ENCODE measurements at regions not wholly inside any gene's neighbourhood (a gene's known extent, or its start where the extent isn't known, plus 50 kb on each side); places are given as distances from the start of the nearest gene placed in this dataset.

GRCh38 chr7:124191030-124191429 lies 158.2 kb upstream of the TMEM229A start:
- TF ChIP-seq CTCF (IDR thresholded peaks at IDR 0.05; ENCODE audit: borderline replicate concordance, extremely low read depth, low read length, poor library complexity, severe bottlenecking) (no peak), EZH2 (IDR thresholded peaks at IDR 0.05; ENCODE audit: borderline replicate concordance, low read depth, low read length, severe bottlenecking) (no peak)
